ENCODE measurements at regions not wholly inside any gene's neighbourhood (a gene's known extent, or its start where the extent isn't known, plus 50 kb on each side); places are given as distances from the start of the nearest gene placed in this dataset.
"Not testable (repeated sequence)": the region's sequence is repeated elsewhere in the genome, so short reads cannot be mapped to it uniquely, and the experiment has no call there.

GRCh38 chr6:11407414-11407813 is 130.1 kb upstream of the TMEM170B start:
- DNase-seq: no peak

- DNase-seq: peak; percentile 62 to 85 (median 80)
These were observed 132.7 kb upstream of the TMEM170B start for GRCh38 chr6:11404838-11405237.

GRCh38 chr6:11404081-11404480 is 133.5 kb upstream of the TMEM170B start:
- peak in 1 of 4 experiments; percentile 23 for DNase-seq

- DNase-seq: peak in 1 of 4 experiments; percentile 20
These were observed 134.4 kb upstream of the TMEM170B start for GRCh38 chr6:11403035-11403601.

- DNase-seq: not testable (repeated sequence)
These were observed 135.0 kb upstream of the TMEM170B start for GRCh38 chr6:11402581-11402980.

GRCh38 chr6:11401954-11402353 is 135.6 kb upstream of the TMEM170B start:
- not testable (repeated sequence) for DNase-seq

GRCh38 chr6:11398451-11399326 is 138.9 kb upstream of the TMEM170B start:
- peak; percentile 31 to 73 (median 52) for DNase-seq

- peak in 1 of 4 experiments; percentile 29 for DNase-seq
These were observed 139.7 kb upstream of the TMEM170B start for GRCh38 chr6:11397622-11398450.

GRCh38 chr6:11396860-11397259 is 140.7 kb upstream of the TMEM170B start:
- no peak for DNase-seq

- peak in 2 of 4 experiments; percentile 34 to 39 for DNase-seq
These were observed 143.6 kb upstream of the TMEM170B start for GRCh38 chr6:11393713-11394627.

GRCh38 chr6:11392778-11393507 is 144.6 kb upstream of the TMEM170B start:
- DNase-seq: peak in 3 of 4 experiments; percentile 54 to 60 (median 58)

GRCh38 chr6:11391934-11392777 is 145.4 kb upstream of the TMEM170B start:
- no peak for DNase-seq

- DNase-seq: no peak
These were observed 147.6 kb upstream of the TMEM170B start for GRCh38 chr6:11389977-11390376.

GRCh38 chr6:11388983-11389944 is 148.3 kb upstream of the TMEM170B start:
- no peak for DNase-seq

GRCh38 chr6:11387707-11388430 is 149.7 kb upstream of the TMEM170B start:
- DNase-seq: peak in 1 of 4 experiments; percentile 52

- DNase-seq: no peak
These were observed 150.8 kb upstream of the TMEM170B start for GRCh38 chr6:11386726-11387125.

GRCh38 chr6:11386323-11386722 is 151.2 kb upstream of the TMEM170B start:
- DNase-seq: no peak

Measured in suppressor macrophage (primary cell).